CD4-positive, alpha-beta T cell (primary cell): ENCODE measurements at regions not wholly inside any gene's neighbourhood (a gene's known extent, or its start where the extent isn't known, plus 50 kb on each side); places are given as distances from the start of the nearest gene placed in this dataset.
"Not testable (repeated sequence)": the region's sequence is repeated elsewhere in the genome, so short reads cannot be mapped to it uniquely, and the experiment has no call there.

Experiments used
- ATAC-seq: fragments of 200-7000 bp; cut with Tn5 transposase; one replicate; pipeline ENCODE4 v1.10.0; 2022; ENCODE audit warnings: mild to moderate bottlenecking; ENCODE audit not compliant: poor library complexity
- CTCF ChIA-PET: fragments of 350-600 bp; sonication (Branson Sonifier 250); formaldehyde crosslinking; loops from one replicate; lab custom pipeline; 2021; ENCODE audit warnings: antibody characterized with exemption, inconsistent platforms; lab: Charles Lee
- POLR2A ChIA-PET: fragments of 350-600 bp; sonication (Branson Sonifier 250); formaldehyde crosslinking; loops from one replicate; lab custom pipeline; 2021; ENCODE audit warnings: antibody characterized with exemption, inconsistent platforms; lab: Charles Lee
- DNase-seq, 14 experiments: peaks; one replicate each; pipeline ENCODE4 v3.0.0-alpha.2; 2013 to 2020; ENCODE audit warnings: mixed read lengths in 2 of 14
- H3K27ac ChIP-seq, 2 donors: one replicate each; pipeline versions ENCODE4 v1.5.1 to v1.7.0; 2013; ENCODE audit warnings: low read length in 2 of 2, low read depth in 1 of 2, mild to moderate bottlenecking in 1 of 2
- H3K27me3 ChIP-seq, 2 experiments: 1 replicate in 1 of 2; 2 replicates in 1 of 2; pipeline versions ENCODE4 v1.6.1 to v1.7.0; 2013; ENCODE audit warnings: low read length in 2 of 2, control low read depth in 1 of 2, mild to moderate bottlenecking in 1 of 2, moderate library complexity in 1 of 2; ENCODE audit not compliant: insufficient read depth in 2 of 2, control insufficient read depth in 1 of 2
- H3K36me3 ChIP-seq: one replicate; pipeline ENCODE4 v1.6.1; 2013; ENCODE audit warnings: low read length, control low read depth; ENCODE audit not compliant: insufficient read depth
- H3K4me1 ChIP-seq: one replicate; pipeline ENCODE4 v1.6.1; 2013; ENCODE audit warnings: low read length, control low read depth; ENCODE audit not compliant: insufficient read depth
- H3K4me3 ChIP-seq: one replicate; pipeline ENCODE4 v1.5.1; 2013; ENCODE audit warnings: mild to moderate bottlenecking, low read length, moderate library complexity
- H3K9me3 ChIP-seq, 2 experiments: 1 replicate in 1 of 2; 2 replicates in 1 of 2; pipeline versions ENCODE4 v1.6.1 to v1.7.0; 2013; ENCODE audit warnings: low read length in 2 of 2, mild to moderate bottlenecking in 2 of 2, control low read depth in 1 of 2, moderate library complexity in 1 of 2; ENCODE audit not compliant: control insufficient read depth in 1 of 2, insufficient read depth in 1 of 2
- H3K27ac Mint-ChIP-seq: one replicate; pipeline ENCODE4 v1.8.0; 2020; ENCODE audit warnings: mixed read lengths
- H3K27me3 Mint-ChIP-seq: one replicate; pipeline ENCODE4 v1.8.0; 2021; ENCODE audit warnings: mixed read lengths
- H3K36me3 Mint-ChIP-seq: one replicate; pipeline ENCODE4 v1.8.0; 2021; ENCODE audit warnings: low read depth, mixed read lengths
- H3K4me1 Mint-ChIP-seq: one replicate; pipeline ENCODE4 v1.8.0; 2021; ENCODE audit warnings: low read depth, mixed read lengths
- H3K4me3 Mint-ChIP-seq: one replicate; pipeline ENCODE4 v1.8.0; 2020; ENCODE audit warnings: mild to moderate bottlenecking, mixed read lengths
- H3K9me3 Mint-ChIP-seq: one replicate; pipeline ENCODE4 v1.8.0; 2020; ENCODE audit warnings: mixed read lengths
- CTCF ChIP-seq: fragments of 200-600 bp; IDR thresholded peaks from one replicate; pipeline ENCODE4 v1.8.0; 2022; ENCODE audit warnings: antibody characterized with exemption, mild to moderate bottlenecking
- intact Hi-C, 2 experiments: fragments of 100-400 bp; cut with DNase I in 1 of 2; cut with micrococcal nuclease in 1 of 2; formaldehyde crosslinking; loops; one replicate each; pipeline versions ENCODE4 v1.15.1 to v1.9.0; 2023 to 2025; cut with DNase I, micrococcal nuclease

GRCh38 chr4:30559481-30559880, 160.7 kb upstream of the PCDH7 start:
- H3K9me3 ChIP-seq, result peaks cover 0 to 8% of the 10 kb centered on the region in 2 experiments
- Mint-ChIP-seq H3K9me3 (peaks cover 11% of the 10 kb centered on the region), H3K36me3 (no peaks in the 10 kb centered on the region), H3K4me1 (no peaks in the 10 kb centered on the region), H3K27ac (no peak overlapping the region), H3K27me3 (no peaks in the 10 kb centered on the region), H3K4me3 (no peak overlapping the region)
- no peak overlapping the region for H3K4me3 ChIP-seq
- ATAC-seq, result no peak
- no peaks in the 10 kb centered on the region for H3K4me1 ChIP-seq
- no peaks in the 10 kb centered on the region for H3K27me3 ChIP-seq
- intact Hi-C loops, result no loop called here
- CTCF ChIA-PET, result no interaction called here
- H3K36me3 ChIP-seq, result no peaks in the 10 kb centered on the region
- no peak for DNase-seq
- no peak overlapping the region for H3K27ac ChIP-seq
- TF ChIP-seq CTCF, result no peak
- POLR2A ChIA-PET, result no interaction called here

- Mint-ChIP-seq H3K36me3 (no peaks in the 10 kb centered on the region), H3K4me1 (no peaks in the 10 kb centered on the region), H3K27ac (no peak overlapping the region), H3K9me3 (peaks cover under 1% of the 10 kb centered on the region), H3K27me3 (no peaks in the 10 kb centered on the region), H3K4me3 (no peak overlapping the region)
- H3K27ac ChIP-seq, result no peak overlapping the region
- no peak for TF ChIP-seq CTCF
- no peak overlapping the region for H3K4me3 ChIP-seq
- ATAC-seq, result no peak
- no peaks in the 10 kb centered on the region for H3K36me3 ChIP-seq
- H3K9me3 ChIP-seq, result peaks cover 0 to 16% of the 10 kb centered on the region in 2 experiments
- intact Hi-C loops, result no loop called here
- ChIA-PET POLR2A (no interaction called here), CTCF (no interaction called here)
- no peaks in the 10 kb centered on the region for H3K4me1 ChIP-seq
- H3K27me3 ChIP-seq, result no peaks in the 10 kb centered on the region
- no peak for DNase-seq
These were observed 133.3 kb upstream of the PCDH7 start for GRCh38 chr4:30586850-30587249.

- POLR2A ChIA-PET, result not testable (repeated sequence)
These were observed 130.5 kb upstream of the PCDH7 start for GRCh38 chr4:30589669-30590068.

GRCh38 chr4:30600246-30601017, 119.7 kb upstream of the PCDH7 start:
- intact Hi-C loops, result no loop called here
- POLR2A ChIA-PET, result no interaction called here
- Mint-ChIP-seq H3K9me3 (peaks cover 3% of the 10 kb centered on the region), H3K4me3 (no peak overlapping the region), H3K36me3 (no peaks in the 10 kb centered on the region), H3K27ac (no peak overlapping the region), H3K27me3 (no peaks in the 10 kb centered on the region), H3K4me1 (no peaks in the 10 kb centered on the region)
- DNase-seq, result no peak
- no peak for ATAC-seq
- no peak for TF ChIP-seq CTCF
- Histone ChIP-seq H3K4me3 (no peak overlapping the region), H3K27ac (no peak overlapping the region), H3K9me3 (peaks cover 0 to 5% of the 10 kb centered on the region in 2 experiments), H3K4me1 (no peaks in the 10 kb centered on the region), H3K27me3 (no peaks in the 10 kb centered on the region), H3K36me3 (no peaks in the 10 kb centered on the region)
- CTCF ChIA-PET, result no interaction called here

More at GRCh38 chr4:30589669-30590068, 130.5 kb upstream of the PCDH7 start:
- H3K27me3 ChIP-seq, ATAC-seq, H3K27ac ChIP-seq, H3K4me1 Mint-ChIP-seq, CTCF ChIA-PET, H3K9me3 Mint-ChIP-seq, H3K4me3 ChIP-seq, H3K27me3 Mint-ChIP-seq, intact Hi-C loops, H3K27ac Mint-ChIP-seq, H3K4me1 ChIP-seq, DNase-seq, H3K4me3 Mint-ChIP-seq, H3K36me3 ChIP-seq, H3K36me3 Mint-ChIP-seq: not testable (repeated sequence)
- H3K9me3 ChIP-seq, result peaks cover 0 to 16% of the 10 kb centered on the region in 2 experiments
